Neuronal stem cell (in vitro differentiated cells): ENCODE measurements at regions not wholly inside any gene's neighbourhood (a gene's known extent, or its start where the extent isn't known, plus 50 kb on each side); places are given as distances from the start of the nearest gene placed in this dataset.
A peak's percentile ranks its signal among the peaks of the same experiment; 100 is the strongest.

Experiments used
- DNase-seq: peaks from one replicate; pipeline ENCODE4 v3.0.0-alpha.2; 2013; ENCODE audit warnings: low spot score
- H2AFZ ChIP-seq: one replicate; pipeline ENCODE4 v1.6.1; 2013; ENCODE audit warnings: mild to moderate bottlenecking, low read length, inconsistent platforms
- H2AK5ac ChIP-seq: 2 replicates; pipeline ENCODE4 v1.6.1; 2013; ENCODE audit warnings: low read depth, mild to moderate bottlenecking, inconsistent platforms, low read length, moderate library complexity, mixed read lengths
- H2BK120ac ChIP-seq: 2 replicates; pipeline ENCODE4 v1.6.1; 2013; ENCODE audit warnings: low read depth, mild to moderate bottlenecking, inconsistent platforms, low read length, moderate library complexity, mixed read lengths
- H2BK12ac ChIP-seq: one replicate; pipeline ENCODE4 v1.6.1; 2013; ENCODE audit warnings: low read length, inconsistent platforms
- H2BK15ac ChIP-seq: 2 replicates; pipeline ENCODE4 v1.6.1; 2013; ENCODE audit warnings: mild to moderate bottlenecking, low read length, inconsistent platforms, mixed read lengths
- H2BK5ac ChIP-seq: one replicate; pipeline ENCODE4 v1.6.1; 2013; ENCODE audit warnings: inconsistent platforms, mild to moderate bottlenecking, low read length, moderate library complexity
- H3K14ac ChIP-seq: one replicate; pipeline ENCODE4 v1.6.1; 2013; ENCODE audit warnings: low read length, inconsistent platforms
- H3K18ac ChIP-seq: 2 replicates; pipeline ENCODE4 v1.6.1; 2013; ENCODE audit warnings: low read length, inconsistent platforms
- H3K23ac ChIP-seq: 2 replicates; pipeline ENCODE4 v1.6.1; 2013; ENCODE audit warnings: low read depth, mild to moderate bottlenecking, mixed read lengths, low read length, inconsistent platforms; ENCODE audit not compliant: poor library complexity
- H3K27ac ChIP-seq: replicated peaks from 3 replicates; pipeline ENCODE4 v1.5.1; 2013; ENCODE audit warnings: low read length, inconsistent platforms
- H3K27me3 ChIP-seq, 3 experiments: 2 replicates each; pipeline ENCODE4 v1.6.1; 2013; ENCODE audit warnings: low read length in 3 of 3, mild to moderate bottlenecking in 2 of 3, inconsistent platforms in 1 of 3, low read depth in 1 of 3, mixed read lengths in 1 of 3, moderate library complexity in 1 of 3; ENCODE audit not compliant: control insufficient read depth in 3 of 3, insufficient read depth in 3 of 3
- H3K36me3 ChIP-seq, 2 donors: replicated peaks in 1 of 2; 2 replicates each; pipeline ENCODE4 v1.6.1; 2013; ENCODE audit warnings: low read length in 2 of 2; ENCODE audit not compliant: control insufficient read depth in 2 of 2, insufficient read depth in 2 of 2
- H3K4ac ChIP-seq: 2 replicates; pipeline ENCODE4 v1.6.1; 2013; ENCODE audit warnings: inconsistent platforms, mild to moderate bottlenecking, low read length, moderate library complexity
- H3K4me1 ChIP-seq, 2 donors: 1 replicate in 1 of 2; 2 replicates in 1 of 2; pipeline ENCODE4 v1.6.1; 2013; ENCODE audit warnings: low read length in 2 of 2, low read depth in 1 of 2; ENCODE audit not compliant: control insufficient read depth in 2 of 2, insufficient read depth in 1 of 2
- H3K4me2 ChIP-seq: one replicate; pipeline ENCODE4 v1.6.1; 2013; ENCODE audit warnings: mild to moderate bottlenecking, low read length, inconsistent platforms; ENCODE audit not compliant: insufficient read depth, poor library complexity, severe bottlenecking
- H3K4me3 ChIP-seq, 2 donors: 2 replicates each; pipeline ENCODE4 v1.5.1; 2013; ENCODE audit warnings: low read length in 2 of 2, mild to moderate bottlenecking in 2 of 2, inconsistent platforms in 1 of 2, moderate library complexity in 1 of 2
- H3K79me1 ChIP-seq: one replicate; pipeline ENCODE4 v1.6.1; 2013; ENCODE audit warnings: low read depth, mild to moderate bottlenecking, inconsistent platforms, low read length, moderate library complexity
- H3K9ac ChIP-seq: one replicate; pipeline ENCODE4 v1.6.1; 2013; ENCODE audit warnings: mild to moderate bottlenecking, low read depth, low read length, inconsistent platforms; ENCODE audit not compliant: poor library complexity
- H3K9me3 ChIP-seq, 2 donors: replicated peaks in 1 of 2; 2 replicates each; pipeline versions ENCODE3 to v1.6.1; 2013; ENCODE audit warnings: low read length in 2 of 2, mild to moderate bottlenecking in 2 of 2, inconsistent platforms in 1 of 2, low read depth in 1 of 2, mixed read lengths in 1 of 2, moderate library complexity in 1 of 2; ENCODE audit not compliant: control insufficient read depth in 2 of 2, insufficient read depth in 1 of 2
- H4K8ac ChIP-seq: one replicate; pipeline ENCODE4 v1.6.1; 2013; ENCODE audit warnings: low read depth, mild to moderate bottlenecking, inconsistent platforms, low read length, moderate library complexity
- H4K91ac ChIP-seq: one replicate; pipeline ENCODE4 v1.6.1; 2013; ENCODE audit warnings: low read length, low read depth, mild to moderate bottlenecking, inconsistent platforms; ENCODE audit not compliant: poor library complexity
- WGBS, 2 donors: extraction: QIAGEN DNeasy Blood & Tissue Kit; methylation state at CpG; one replicate each; pipeline ENCODE4 v1.1.7; 2013; ENCODE audit warnings: missing lambda C conversion rate in 2 of 2, mixed read lengths in 1 of 2; ENCODE audit not compliant: insufficient read length in 2 of 2, insufficient replicate concordance in 1 of 2; ENCODE audit errors: extremely low coverage in 2 of 2; 5-methylcytosine and 5-hydroxymethylcytosine counted together

DNA sequence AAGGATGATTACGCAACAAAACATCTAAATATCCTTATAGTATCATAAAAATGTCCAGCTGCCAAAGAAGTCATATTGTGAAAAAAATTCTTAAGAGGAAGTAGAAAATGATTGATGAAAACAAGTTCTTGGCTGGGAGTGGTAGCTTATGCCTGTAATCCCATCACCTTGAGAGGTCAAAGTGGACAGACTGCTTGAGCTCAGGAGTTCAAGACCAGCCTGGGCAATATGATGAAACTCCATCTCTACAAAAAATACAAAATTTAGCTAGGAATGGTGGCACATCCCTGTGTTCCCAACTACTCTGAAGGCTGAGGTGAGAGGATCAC, 577.6 kb downstream of the KLHL13 start:
- H3K9me3 ChIP-seq, result no peaks in the 10 kb centered on the region
- H3K23ac ChIP-seq, result no peak overlapping the region
- H3K36me3 ChIP-seq, result no peaks in the 10 kb centered on the region
- H3K4me2 ChIP-seq, result no peak overlapping the region
- WGBS, 2 donors, result no CpG with 5 or more reads among the region's 1 CpG
- no peak overlapping the region for H3K4ac ChIP-seq
- H3K9ac ChIP-seq, result no peak overlapping the region
- H3K4me1 ChIP-seq, result peaks cover 0 to 2% of the 10 kb centered on the region in 2 donors
- H3K27ac ChIP-seq, result no peak overlapping the region
- H4K8ac ChIP-seq, result no peak overlapping the region
- no peak for DNase-seq
- H3K14ac ChIP-seq, result no peak overlapping the region
- no peak overlapping the region for H2BK15ac ChIP-seq
- no peak overlapping the region for H3K4me3 ChIP-seq
- no peaks in the 10 kb centered on the region for H3K79me1 ChIP-seq
- no peak overlapping the region for H2AFZ ChIP-seq
- H3K18ac ChIP-seq, result no peak overlapping the region
- no peak overlapping the region for H2BK5ac ChIP-seq
- no peaks in the 10 kb centered on the region for H3K27me3 ChIP-seq
- H4K91ac ChIP-seq, result no peak overlapping the region
- no peak overlapping the region for H2BK120ac ChIP-seq
- no peak overlapping the region for H2BK12ac ChIP-seq
- H2AK5ac ChIP-seq, result no peak overlapping the region

DNA sequence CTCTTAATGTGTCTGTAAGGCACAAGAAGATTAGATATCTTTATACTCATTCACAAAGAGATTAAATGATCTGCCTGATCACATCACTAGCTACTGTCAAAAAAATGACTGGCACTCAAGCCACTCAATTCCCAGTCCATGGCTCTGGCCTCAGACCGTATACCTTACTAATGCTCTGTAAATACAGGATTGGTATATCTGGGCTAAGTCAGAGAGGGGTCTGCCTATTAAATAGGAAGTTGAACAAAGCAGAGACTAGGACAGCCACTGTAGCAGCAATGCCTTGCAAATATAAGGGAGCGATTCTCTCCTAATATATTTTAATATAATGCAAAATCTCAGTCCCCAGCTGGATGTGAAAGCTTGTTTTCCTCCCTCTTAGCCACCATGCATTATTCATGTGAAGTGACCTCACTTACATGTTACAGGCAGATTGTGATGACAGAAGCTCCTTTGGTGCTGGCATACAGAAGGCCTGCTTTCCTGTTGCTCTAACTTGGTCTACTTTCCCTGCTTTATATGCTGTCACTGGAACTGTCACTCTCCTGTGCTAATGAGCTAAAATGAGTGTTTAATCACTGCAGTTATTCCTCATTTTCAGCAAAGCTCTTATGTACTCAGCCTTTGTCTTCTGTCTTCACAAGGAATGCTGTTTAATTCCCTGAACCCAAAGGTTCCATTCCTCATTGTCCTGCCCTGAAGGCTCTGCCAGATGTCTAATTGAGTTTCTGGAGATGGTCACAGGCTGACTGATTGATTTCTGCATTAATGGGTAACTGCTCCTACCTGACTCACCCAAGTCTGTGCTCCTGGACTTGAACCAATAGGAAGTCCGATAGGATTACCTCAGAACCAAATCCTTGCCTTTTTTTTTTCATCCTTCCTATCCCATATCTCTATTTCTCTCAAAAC, 578.2 kb downstream of the KLHL13 start:
- Histone ChIP-seq H4K91ac (no peak overlapping the region), H3K4me1 (peaks cover 0 to 2% of the 10 kb centered on the region in 2 donors), H3K14ac (no peak overlapping the region), H2BK120ac (no peak overlapping the region), H3K23ac (no peak overlapping the region), H3K36me3 (no peaks in the 10 kb centered on the region), H3K9me3 (no peaks in the 10 kb centered on the region), H3K4ac (no peak overlapping the region), H3K9ac (no peak overlapping the region), H3K4me3 (no peak overlapping the region), H4K8ac (no peak overlapping the region), H3K27me3 (no peaks in the 10 kb centered on the region), H3K79me1 (no peaks in the 10 kb centered on the region), H2AFZ (no peak overlapping the region), H3K18ac (no peak overlapping the region), H2BK15ac (no peak overlapping the region), H2BK5ac (no peak overlapping the region), H3K4me2 (no peak overlapping the region), H3K27ac (no peak overlapping the region), H2BK12ac (no peak overlapping the region), H2AK5ac (no peak overlapping the region)
- peak; percentile 2 for DNase-seq
- no CpG with 5 or more reads among the region's 3 CpGs for WGBS, 2 donors

DNA sequence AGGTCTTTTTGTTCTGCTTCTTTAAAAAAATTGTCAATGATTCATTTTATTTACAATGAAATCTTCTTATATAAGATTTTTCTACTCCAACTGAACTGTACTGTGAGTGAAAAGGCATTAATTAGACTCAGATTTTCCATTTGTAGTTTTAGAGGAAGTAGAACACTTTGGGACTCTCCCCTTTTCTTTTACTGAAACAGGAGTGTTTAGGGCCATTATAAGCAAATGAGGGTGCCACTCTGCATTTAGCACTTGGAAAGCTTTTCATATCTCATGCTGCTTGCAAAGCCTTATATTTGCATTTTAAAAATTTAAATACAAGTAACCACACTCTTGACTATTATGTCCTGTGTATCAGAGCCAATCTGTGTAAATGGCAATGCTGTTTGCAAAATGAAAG, 584.3 kb downstream of the KLHL13 start:
- no peak overlapping the region for H4K91ac ChIP-seq
- H4K8ac ChIP-seq, result no peak overlapping the region
- no peak overlapping the region for H3K4ac ChIP-seq
- H2BK15ac ChIP-seq, result no peak overlapping the region
- H2BK5ac ChIP-seq, result no peak overlapping the region
- no peak overlapping the region for H3K18ac ChIP-seq
- no peak overlapping the region for H3K23ac ChIP-seq
- no peaks in the 10 kb centered on the region for H3K79me1 ChIP-seq
- no peaks in the 10 kb centered on the region for H3K36me3 ChIP-seq
- no peak overlapping the region for H2AK5ac ChIP-seq
- no peak for DNase-seq
- no peak overlapping the region for H2BK12ac ChIP-seq
- H2BK120ac ChIP-seq, result no peak overlapping the region
- no peak overlapping the region for H3K9ac ChIP-seq
- no peak overlapping the region for H3K14ac ChIP-seq
- H3K27ac ChIP-seq, result no peak overlapping the region
- no peak overlapping the region for H2AFZ ChIP-seq
- H3K9me3 ChIP-seq, result no peaks in the 10 kb centered on the region
- H3K27me3 ChIP-seq, result no peaks in the 10 kb centered on the region
- H3K4me1 ChIP-seq, result no peaks in the 10 kb centered on the region
- H3K4me3 ChIP-seq, result no peak overlapping the region
- no peak overlapping the region for H3K4me2 ChIP-seq

- no peak overlapping the region for H4K8ac ChIP-seq
- no peak overlapping the region for H3K4ac ChIP-seq
- H2BK15ac ChIP-seq, result no peak overlapping the region
- H2AK5ac ChIP-seq, result no peak overlapping the region
- no peak overlapping the region for H3K23ac ChIP-seq
- no peaks in the 10 kb centered on the region for H3K4me1 ChIP-seq
- no peak overlapping the region for H3K4me2 ChIP-seq
- no CpG with 5 or more reads among the region's 4 CpGs for WGBS, 2 donors
- no peaks in the 10 kb centered on the region for H3K9me3 ChIP-seq
- no peak overlapping the region for H2AFZ ChIP-seq
- no peak overlapping the region for H3K18ac ChIP-seq
- no peak for DNase-seq
- no peak overlapping the region for H2BK120ac ChIP-seq
- H3K9ac ChIP-seq, result no peak overlapping the region
- no peaks in the 10 kb centered on the region for H3K79me1 ChIP-seq
- no peaks in the 10 kb centered on the region for H3K36me3 ChIP-seq
- H2BK5ac ChIP-seq, result no peak overlapping the region
- H3K14ac ChIP-seq, result no peak overlapping the region
- H3K27me3 ChIP-seq, result no peaks in the 10 kb centered on the region
- H3K4me3 ChIP-seq, result no peak overlapping the region
- H3K27ac ChIP-seq, result no peak overlapping the region
- H2BK12ac ChIP-seq, result no peak overlapping the region
- no peak overlapping the region for H4K91ac ChIP-seq
These were observed 593.6 kb downstream of the KLHL13 start for GRCh38 chrX:117522725-117523700.
